Bone marrow (tissue), 2 donors: ENCODE measurements at regions not wholly inside any gene's neighbourhood (a gene's known extent, or its start where the extent isn't known, plus 50 kb on each side); places are given as distances from the start of the nearest gene placed in this dataset.

Experiments
- DNase-seq, 2 donors: peaks; one replicate each; lab custom pipeline; 2025; lab: John Stamatoyannopoulos, UW

GRCh38 chr12:89954259-89954658 is 245.6 kb upstream of the ATP2B1 start:
- no peak for DNase-seq

- no peak for DNase-seq
Observed at GRCh38 chr12:89951694-89952060, 243.0 kb upstream of the ATP2B1 start.

GRCh38 chr12:89951050-89951693 is 242.5 kb upstream of the ATP2B1 start:
- DNase-seq = no peak

- DNase-seq = no peak
Observed at GRCh38 chr12:89950421-89950820, 241.8 kb upstream of the ATP2B1 start.

GRCh38 chr12:89949457-89950195 is 241.0 kb upstream of the ATP2B1 start:
- peak in 1 of 2 donors; percentile 91 for DNase-seq

GRCh38 chr12:89948271-89949175 is 239.9 kb upstream of the ATP2B1 start:
- DNase-seq = no peak

GRCh38 chr12:89947437-89948270 is 239.0 kb upstream of the ATP2B1 start:
- peak in 1 of 2 donors; percentile 90 for DNase-seq

GRCh38 chr12:89946518-89947135 is 238.0 kb upstream of the ATP2B1 start:
- DNase-seq = no peak

- no peak for DNase-seq
Observed at GRCh38 chr12:89945123-89945522, 236.5 kb upstream of the ATP2B1 start.

GRCh38 chr12:89943463-89943862 is 234.8 kb upstream of the ATP2B1 start:
- no peak for DNase-seq

GRCh38 chr12:89941436-89941835 is 232.8 kb upstream of the ATP2B1 start:
- no peak for DNase-seq

- no peak for DNase-seq
Observed at GRCh38 chr12:89939522-89940215, 231.0 kb upstream of the ATP2B1 start.

- no peak for DNase-seq
Observed at GRCh38 chr12:89936631-89937030, 228.0 kb upstream of the ATP2B1 start.

GRCh38 chr12:89935850-89936249 is 227.2 kb upstream of the ATP2B1 start:
- peak in 1 of 2 donors; percentile 24 for DNase-seq

- no peak for DNase-seq
Observed at GRCh38 chr12:89933911-89934310, 225.3 kb upstream of the ATP2B1 start.

GRCh38 chr12:89932954-89933353 is 224.3 kb upstream of the ATP2B1 start:
- no peak for DNase-seq

GRCh38 chr12:89928467-89928866 is 219.8 kb upstream of the ATP2B1 start:
- DNase-seq = no peak

- peak in 1 of 2 donors; percentile 86 for DNase-seq
Observed at GRCh38 chr12:89927226-89927698, 218.6 kb upstream of the ATP2B1 start.

- DNase-seq = no peak
Observed at GRCh38 chr12:89924191-89924590, 215.6 kb upstream of the ATP2B1 start.

- no peak for DNase-seq
Observed at GRCh38 chr12:89923091-89923490, 214.5 kb upstream of the ATP2B1 start.

GRCh38 chr12:89920866-89921265 is 212.2 kb upstream of the ATP2B1 start:
- no peak for DNase-seq
